ENCODE measurements at regions not wholly inside any gene's neighbourhood (a gene's known extent, or its start where the extent isn't known, plus 50 kb on each side); places are given as distances from the start of the nearest gene placed in this dataset.

DNA sequence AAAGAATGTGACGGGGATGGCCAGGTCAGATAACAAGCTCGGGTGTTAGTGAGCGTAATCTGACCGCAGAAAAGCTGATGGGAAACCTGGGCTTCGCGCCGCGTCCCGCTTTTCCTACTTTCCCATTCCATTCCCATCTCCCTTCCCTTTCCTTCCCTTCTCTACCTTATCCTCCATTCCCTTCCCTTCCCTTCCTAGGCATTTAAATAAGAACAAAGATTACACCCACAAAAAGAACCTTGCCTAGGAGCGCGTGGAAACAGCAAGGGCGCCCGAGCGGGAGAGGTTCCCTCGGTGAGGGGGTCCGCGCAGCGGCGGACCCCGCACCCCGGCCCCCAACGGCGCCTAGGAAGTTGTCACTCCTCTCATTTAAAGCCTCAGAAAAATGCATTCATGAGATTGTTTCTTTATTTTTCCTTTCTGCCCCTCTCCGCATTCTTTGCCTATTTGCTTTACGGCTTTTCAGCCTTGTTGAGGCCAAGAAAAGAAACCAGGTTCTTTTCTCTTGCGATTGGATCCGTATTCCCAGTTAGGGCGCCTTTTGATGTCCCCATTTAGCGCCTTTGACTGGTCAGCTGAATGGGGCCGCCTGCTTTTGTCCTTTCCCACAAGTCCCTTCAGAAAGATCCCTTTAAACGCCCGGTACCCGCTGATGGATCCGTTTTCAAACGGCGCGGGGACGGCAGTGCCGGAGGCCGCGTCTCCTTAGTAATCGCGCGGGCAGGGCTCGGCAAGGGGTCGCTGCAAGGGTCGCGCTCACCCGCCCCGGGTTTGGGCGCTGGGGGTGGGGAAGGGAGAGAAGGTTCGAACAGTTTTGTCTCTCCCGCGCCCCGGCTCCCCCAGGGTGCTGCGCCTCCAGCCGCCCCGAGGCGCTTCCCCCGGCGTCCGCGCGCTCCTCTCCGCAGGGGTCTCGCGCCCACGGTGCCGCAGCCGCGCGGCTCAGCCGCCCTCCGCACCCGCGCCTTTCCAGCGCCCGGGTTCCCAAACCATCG is 54.1 kb upstream of the TMEM33 start:
- Histone ChIP-seq H3K79me1 (replicated peaks; ENCODE audit: low read length, poor library complexity, severe bottlenecking) (no peaks in the 10 kb centered on the region), H3K18ac (ENCODE audit: low read depth in 1 of 2, low read length in 2 of 2) (no peak overlapping the region), H3K23ac (ENCODE audit: low read length in 2 of 2) (no peak overlapping the region), H3K27ac (ENCODE audit: low read length, poor library complexity, severe bottlenecking) (no peak overlapping the region), H2BK5ac (ENCODE audit: low read depth, low read length, poor library complexity, severe bottlenecking) (no peak overlapping the region), H3K4me1 (ENCODE audit: control insufficient read depth, insufficient read depth, low read depth, low read length) (peaks cover 28% of the 10 kb centered on the region), H2AFZ (ENCODE audit: low read depth, low read length) (no peak overlapping the region), H2AK5ac (ENCODE audit: low read length, severe bottlenecking) (no peak overlapping the region), H2BK120ac (ENCODE audit: low read depth, low read length) (no peak overlapping the region), H2BK12ac (ENCODE audit: low read length in 2 of 2) (no peak overlapping the region), H3K4ac (ENCODE audit: low read depth in 1 of 2, low read length in 2 of 2) (no peak overlapping the region), H3K27me3 (ENCODE audit: control insufficient read depth in 1 of 2, insufficient read depth in 1 of 2, low read length in 2 of 2) (peaks cover 92 to 99% of the 10 kb centered on the region in 2 experiments), H3K36me3 (ENCODE audit: control insufficient read depth in 1 of 2, insufficient read depth in 2 of 2, low read depth in 1 of 2, low read length in 2 of 2) (no peaks in the 10 kb centered on the region), H3K9ac (ENCODE audit: low read length) (no peak overlapping the region), H2BK15ac (ENCODE audit: low read depth, poor library complexity, severe bottlenecking) (no peak overlapping the region), H4K8ac (ENCODE audit: low read length) (no peak overlapping the region), H4K91ac (ENCODE audit: low read length) (no peak overlapping the region), H3K4me3 (ENCODE audit: insufficient read depth in 1 of 2, low read depth in 1 of 2, low read length in 2 of 2) (peak overlapping the region; percentile 42 to 70), H3K14ac (ENCODE audit: low read length in 2 of 2) (no peak overlapping the region), H3K9me3 (ENCODE audit: control insufficient read depth, low read length) (no peaks in the 10 kb centered on the region), H3K4me2 (ENCODE audit: low read length, poor library complexity, severe bottlenecking) (peak overlapping the region; percentile 92)
- 1% methylated on average over 68 of the region's 79 CpGs for WGBS
- peak; percentile 28 for DNase-seq

DNA sequence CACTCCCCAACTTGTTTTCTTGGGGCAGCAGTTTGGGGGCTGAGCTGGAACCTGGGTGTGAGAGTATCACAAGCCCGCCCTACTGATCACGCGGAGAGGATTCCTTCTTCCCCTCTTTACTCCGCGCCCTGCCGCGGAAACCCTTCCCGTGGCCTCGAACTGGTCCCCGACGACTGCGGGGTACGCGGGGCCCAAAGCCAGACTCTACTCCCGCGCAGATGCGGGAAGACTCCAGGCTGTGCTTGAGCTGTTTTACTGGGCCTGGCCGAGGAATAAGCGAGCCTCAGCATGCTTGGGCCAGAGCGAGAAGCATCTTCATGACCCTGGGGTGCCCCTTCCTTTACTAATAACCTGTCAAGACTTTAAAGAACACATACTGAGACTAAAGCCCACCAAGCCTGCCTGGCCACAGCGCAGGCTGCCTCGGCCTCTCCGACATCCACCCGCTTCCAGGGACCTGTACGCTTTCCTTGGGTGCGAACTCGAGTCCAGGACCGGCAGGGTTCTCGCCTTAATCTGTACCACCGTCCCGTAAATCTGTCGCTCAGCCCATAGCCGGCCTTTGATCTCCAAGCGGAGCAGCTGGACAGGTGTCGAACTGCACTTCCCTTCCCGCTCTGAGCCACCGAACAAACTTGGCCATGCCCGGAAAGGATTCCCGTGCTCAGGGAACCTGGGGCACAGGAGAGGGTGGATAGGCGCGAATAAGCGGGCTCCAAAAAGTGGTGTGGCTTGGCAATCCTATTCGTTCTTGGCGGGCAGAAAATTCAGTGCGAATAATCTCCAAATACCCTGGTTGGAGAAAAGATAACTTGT is 55.0 kb upstream of the TMEM33 start:
- Histone ChIP-seq H3K4me1 (ENCODE audit: control insufficient read depth, insufficient read depth, low read depth, low read length) (peaks cover 28% of the 10 kb centered on the region), H2BK15ac (ENCODE audit: low read depth, poor library complexity, severe bottlenecking) (no peak overlapping the region), H3K79me1 (replicated peaks; ENCODE audit: low read length, poor library complexity, severe bottlenecking) (no peaks in the 10 kb centered on the region), H2BK120ac (ENCODE audit: low read depth, low read length) (no peak overlapping the region), H2BK12ac (ENCODE audit: low read length in 2 of 2) (no peak overlapping the region), H3K18ac (ENCODE audit: low read depth in 1 of 2, low read length in 2 of 2) (no peak overlapping the region), H4K91ac (ENCODE audit: low read length) (no peak overlapping the region), H3K36me3 (ENCODE audit: control insufficient read depth in 1 of 2, insufficient read depth in 2 of 2, low read depth in 1 of 2, low read length in 2 of 2) (no peaks in the 10 kb centered on the region), H3K4me2 (ENCODE audit: low read length, poor library complexity, severe bottlenecking) (no peak overlapping the region), H3K4me3 (ENCODE audit: insufficient read depth in 1 of 2, low read depth in 1 of 2, low read length in 2 of 2) (no peak overlapping the region), H3K14ac (ENCODE audit: low read length in 2 of 2) (no peak overlapping the region), H3K23ac (ENCODE audit: low read length in 2 of 2) (peak overlapping the region in 1 of 2 experiments; percentile 64), H2BK5ac (ENCODE audit: low read depth, low read length, poor library complexity, severe bottlenecking) (no peak overlapping the region), H4K8ac (ENCODE audit: low read length) (no peak overlapping the region), H3K9ac (ENCODE audit: low read length) (no peak overlapping the region), H3K4ac (ENCODE audit: low read depth in 1 of 2, low read length in 2 of 2) (no peak overlapping the region), H3K9me3 (ENCODE audit: control insufficient read depth, low read length) (no peaks in the 10 kb centered on the region), H3K27me3 (ENCODE audit: control insufficient read depth in 1 of 2, insufficient read depth in 1 of 2, low read length in 2 of 2) (peaks cover 94 to 100% of the 10 kb centered on the region in 2 experiments), H2AK5ac (ENCODE audit: low read length, severe bottlenecking) (no peak overlapping the region), H3K27ac (ENCODE audit: low read length, poor library complexity, severe bottlenecking) (no peak overlapping the region), H2AFZ (ENCODE audit: low read depth, low read length) (no peak overlapping the region)
- DNase-seq, result no peak
- 5% methylated on average over 45 of the region's 45 CpGs for WGBS

DNA sequence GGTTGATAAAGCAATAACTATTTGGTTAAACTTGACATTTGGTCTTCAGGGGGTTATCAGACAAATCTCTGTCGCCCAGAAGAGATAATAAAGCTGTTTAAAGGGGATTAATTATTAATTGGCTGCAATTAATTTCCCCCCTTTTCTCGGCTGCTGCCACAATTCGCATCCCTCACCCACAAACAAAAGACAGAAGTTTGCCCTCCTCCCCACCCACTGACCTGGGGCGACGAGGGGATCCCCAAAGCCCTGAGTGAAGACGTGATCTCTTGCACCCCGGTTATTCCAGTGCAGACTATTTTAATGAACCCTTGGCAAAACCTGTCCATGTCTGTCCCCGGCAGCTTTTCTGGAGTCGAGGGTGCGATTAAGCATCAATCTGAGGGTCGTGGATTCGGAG is 55.7 kb upstream of the TMEM33 start:
- no peak overlapping the region for H3K23ac ChIP-seq (ENCODE audit: low read length in 2 of 2)
- no peaks in the 10 kb centered on the region for H3K79me1 ChIP-seq (replicated peaks; ENCODE audit: low read length, poor library complexity, severe bottlenecking)
- no peak overlapping the region for H2BK5ac ChIP-seq (ENCODE audit: low read depth, low read length, poor library complexity, severe bottlenecking)
- WGBS, result 16% methylated on average over 11 of the region's 12 CpGs
- H2BK120ac ChIP-seq (ENCODE audit: low read depth, low read length), result no peak overlapping the region
- peaks cover 94 to 100% of the 10 kb centered on the region in 2 experiments for H3K27me3 ChIP-seq (ENCODE audit: control insufficient read depth in 1 of 2, insufficient read depth in 1 of 2, low read length in 2 of 2)
- H3K4ac ChIP-seq (ENCODE audit: low read depth in 1 of 2, low read length in 2 of 2), result no peak overlapping the region
- DNase-seq, result no peak
- no peak overlapping the region for H4K8ac ChIP-seq (ENCODE audit: low read length)
- no peaks in the 10 kb centered on the region for H3K36me3 ChIP-seq (ENCODE audit: control insufficient read depth in 1 of 2, insufficient read depth in 2 of 2, low read depth in 1 of 2, low read length in 2 of 2)
- H3K9ac ChIP-seq (ENCODE audit: low read length), result no peak overlapping the region
- no peak overlapping the region for H3K14ac ChIP-seq (ENCODE audit: low read length in 2 of 2)
- H2BK15ac ChIP-seq (ENCODE audit: low read depth, poor library complexity, severe bottlenecking), result no peak overlapping the region
- H3K9me3 ChIP-seq (ENCODE audit: control insufficient read depth, low read length), result no peaks in the 10 kb centered on the region
- H2BK12ac ChIP-seq (ENCODE audit: low read length in 2 of 2), result no peak overlapping the region
- H3K4me2 ChIP-seq (ENCODE audit: low read length, poor library complexity, severe bottlenecking), result no peak overlapping the region
- H3K27ac ChIP-seq (ENCODE audit: low read length, poor library complexity, severe bottlenecking), result no peak overlapping the region
- H2AFZ ChIP-seq (ENCODE audit: low read depth, low read length), result no peak overlapping the region
- no peak overlapping the region for H4K91ac ChIP-seq (ENCODE audit: low read length)
- no peak overlapping the region for H3K4me3 ChIP-seq (ENCODE audit: insufficient read depth in 1 of 2, low read depth in 1 of 2, low read length in 2 of 2)
- peaks cover 28% of the 10 kb centered on the region for H3K4me1 ChIP-seq (ENCODE audit: control insufficient read depth, insufficient read depth, low read depth, low read length)
- H3K18ac ChIP-seq (ENCODE audit: low read depth in 1 of 2, low read length in 2 of 2), result no peak overlapping the region
- H2AK5ac ChIP-seq (ENCODE audit: low read length, severe bottlenecking), result no peak overlapping the region

DNA sequence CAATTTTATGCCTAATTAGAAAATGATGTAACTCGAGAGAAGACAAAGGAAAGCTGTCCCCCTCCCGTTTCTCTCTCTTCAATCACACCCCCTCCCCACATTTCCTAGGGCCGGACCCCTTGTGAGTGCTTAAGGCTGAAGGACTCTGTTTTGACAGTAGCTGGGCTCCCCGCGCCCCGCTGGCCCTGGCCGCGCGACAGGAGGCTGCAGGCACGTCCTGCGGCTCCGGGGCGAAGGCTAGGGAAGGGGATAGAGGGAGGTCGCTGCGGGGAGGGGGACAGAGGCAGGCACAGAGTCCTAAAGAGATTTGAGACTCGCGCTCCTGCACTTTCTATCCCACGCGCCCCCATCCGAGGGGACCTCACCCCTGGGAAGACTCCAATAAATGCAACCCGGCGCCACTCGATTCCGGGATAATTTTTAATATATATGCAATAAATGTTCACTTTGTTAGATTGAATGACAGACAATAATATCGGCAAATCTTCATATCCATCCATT is 56.2 kb upstream of the TMEM33 start:
- Histone ChIP-seq H3K79me1 (replicated peaks; ENCODE audit: low read length, poor library complexity, severe bottlenecking) (no peaks in the 10 kb centered on the region), H3K4ac (ENCODE audit: low read depth in 1 of 2, low read length in 2 of 2) (no peak overlapping the region), H3K4me3 (ENCODE audit: insufficient read depth in 1 of 2, low read depth in 1 of 2, low read length in 2 of 2) (no peak overlapping the region), H4K91ac (ENCODE audit: low read length) (no peak overlapping the region), H2AK5ac (ENCODE audit: low read length, severe bottlenecking) (no peak overlapping the region), H3K9ac (ENCODE audit: low read length) (no peak overlapping the region), H4K8ac (ENCODE audit: low read length) (no peak overlapping the region), H3K27ac (ENCODE audit: low read length, poor library complexity, severe bottlenecking) (no peak overlapping the region), H3K4me1 (ENCODE audit: control insufficient read depth, insufficient read depth, low read depth, low read length) (peaks cover 28% of the 10 kb centered on the region), H3K9me3 (ENCODE audit: control insufficient read depth, low read length) (no peaks in the 10 kb centered on the region), H2BK120ac (ENCODE audit: low read depth, low read length) (no peak overlapping the region), H3K23ac (ENCODE audit: low read length in 2 of 2) (peak overlapping the region in 1 of 2 experiments; percentile 89), H3K27me3 (ENCODE audit: control insufficient read depth in 1 of 2, insufficient read depth in 1 of 2, low read length in 2 of 2) (peaks cover 94 to 100% of the 10 kb centered on the region in 2 experiments), H2AFZ (ENCODE audit: low read depth, low read length) (no peak overlapping the region), H3K14ac (ENCODE audit: low read length in 2 of 2) (no peak overlapping the region), H2BK5ac (ENCODE audit: low read depth, low read length, poor library complexity, severe bottlenecking) (no peak overlapping the region), H3K18ac (ENCODE audit: low read depth in 1 of 2, low read length in 2 of 2) (no peak overlapping the region), H3K36me3 (ENCODE audit: control insufficient read depth in 1 of 2, insufficient read depth in 2 of 2, low read depth in 1 of 2, low read length in 2 of 2) (peaks cover 0 to 3% of the 10 kb centered on the region in 2 experiments), H3K4me2 (ENCODE audit: low read length, poor library complexity, severe bottlenecking) (no peak overlapping the region), H2BK15ac (ENCODE audit: low read depth, poor library complexity, severe bottlenecking) (no peak overlapping the region), H2BK12ac (ENCODE audit: low read length in 2 of 2) (no peak overlapping the region)
- DNase-seq, result no peak
- 0% methylated on average over 1 of the region's 25 CpGs for WGBS

Data from mesenchymal stem cell (in vitro differentiated cells and primary cell).